Vagina (tissue), 2 donors: ENCODE measurements at regions not wholly inside any gene's neighbourhood (a gene's known extent, or its start where the extent isn't known, plus 50 kb on each side); places are given as distances from the start of the nearest gene placed in this dataset.

ENCODE experiments used
- CTCF ChIP-seq, 3 experiments: fragments of 450-650 bp in 2 of 3; fragments of 200-600 bp in 1 of 3; sonication (generic) in 1 of 3; IDR thresholded peaks; one replicate each; pipeline ENCODE4 v1.5.1; 2017 to 2019; ENCODE audit warnings: antibody characterized with exemption in 3 of 3, mild to moderate bottlenecking in 2 of 3, moderate library complexity in 2 of 3
- POLR2A ChIP-seq, 2 donors: fragments of 450-650 bp; IDR thresholded peaks; one replicate each; pipeline ENCODE4 v1.6.1; 2017; ENCODE audit warnings: antibody characterized with exemption in 2 of 2, mild to moderate bottlenecking in 2 of 2, moderate library complexity in 2 of 2
- POLR2AphosphoS5 ChIP-seq, 2 donors: sonication (generic); formaldehyde crosslinking; IDR thresholded peaks; one replicate each; pipeline ENCODE4 v1.9.0; 2017; ENCODE audit warnings: antibody characterized with exemption in 2 of 2, mild to moderate bottlenecking in 2 of 2, low read depth in 1 of 2; ENCODE audit not compliant: insufficient read depth in 1 of 2

- TF ChIP-seq CTCF (IDR thresholded peaks at IDR 0.05) (no peak), POLR2A (IDR thresholded peaks at IDR 0.05) (no peak), POLR2AphosphoS5 (IDR thresholded peaks at IDR 0.05; ENCODE audit: insufficient read depth in 1 of 2, low read depth in 1 of 2) (no peak)
Observed at GRCh38 chr1:29439615-29440014, 203.3 kb downstream of the PTPRU start.
